HG02943 (cell line): ENCODE measurements at regions not wholly inside any gene's neighbourhood (a gene's known extent, or its start where the extent isn't known, plus 50 kb on each side); places are given as distances from the start of the nearest gene placed in this dataset.

Source experiments
- ATAC-seq: cut with Tn5 transposase; IDR thresholded peaks from one replicate; pipeline ENCODE4 v1.9.1; 2021; ENCODE audit warnings: mild to moderate bottlenecking, low read depth, moderate library complexity; ENCODE audit not compliant: unreplicated experiment

GRCh38 chr3:162165346-162165745 is 668.7 kb downstream of the OTOL1 start:
- ATAC-seq: no peak

DNA sequence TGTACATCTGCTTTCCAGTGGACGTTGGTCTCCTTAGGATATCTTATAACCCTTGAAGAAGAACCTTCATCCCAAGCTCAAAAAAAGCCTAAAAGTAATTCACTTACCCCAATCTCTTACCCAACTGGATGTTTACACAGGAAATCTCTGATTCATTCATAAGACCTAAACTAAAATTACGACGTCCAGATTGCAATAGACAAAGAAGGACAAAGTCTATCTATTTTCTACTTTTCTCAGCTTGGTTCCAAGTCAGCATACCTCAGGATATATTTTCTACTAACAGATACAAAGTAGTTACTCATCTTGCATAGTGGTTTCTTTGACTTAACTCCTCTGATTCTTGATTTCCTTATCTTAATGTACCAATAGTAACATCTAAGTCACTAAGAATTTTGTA is 669.9 kb downstream of the OTOL1 start:
- no peak for ATAC-seq

DNA sequence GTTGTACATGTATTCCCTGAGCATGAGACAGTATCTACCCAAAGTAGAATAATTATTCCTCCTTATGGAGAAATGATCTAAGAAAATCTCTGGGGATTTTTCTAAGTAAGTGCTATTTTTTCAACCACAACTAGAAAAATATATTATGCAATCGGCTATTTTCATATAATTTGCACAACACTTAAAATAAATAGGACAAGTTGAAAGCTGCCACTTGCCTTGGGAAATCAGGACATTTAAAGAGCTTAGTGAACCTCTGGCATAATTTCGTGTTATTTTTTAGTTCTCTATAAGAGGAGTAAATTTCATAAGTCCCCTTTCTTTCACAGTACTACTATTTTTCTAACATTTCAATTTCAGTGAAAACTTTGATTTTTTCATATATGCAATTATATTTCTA is 672.1 kb downstream of the OTOL1 start:
- ATAC-seq: no peak

GRCh38 chr3:162170581-162170980 is 674.0 kb downstream of the OTOL1 start:
- peak; percentile 66 for ATAC-seq

- no peak for ATAC-seq
Measured at GRCh38 chr3:162171970-162172369, 675.4 kb downstream of the OTOL1 start.

DNA sequence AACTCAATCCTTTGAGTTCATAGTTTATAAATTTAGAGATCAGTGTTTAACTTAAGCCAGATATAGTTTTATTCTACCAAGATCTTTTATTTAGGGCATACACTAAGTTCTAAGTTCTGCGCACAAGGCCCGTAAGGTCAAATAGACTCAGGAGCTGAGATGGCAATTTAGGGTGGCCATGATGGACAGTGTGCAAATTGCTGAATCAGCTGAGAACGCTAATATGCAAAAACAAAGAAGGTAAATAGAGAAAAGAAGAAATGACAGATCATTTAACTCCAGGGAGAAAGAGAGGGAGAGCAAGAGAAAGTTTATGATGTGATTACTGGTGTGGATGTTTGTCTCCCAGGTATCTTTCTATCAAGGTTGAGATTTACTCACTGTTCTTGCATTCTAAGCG is 678.5 kb downstream of the OTOL1 start:
- no peak for ATAC-seq

GRCh38 chr3:162175878-162176277 is 679.3 kb downstream of the OTOL1 start:
- no peak for ATAC-seq

- no peak for ATAC-seq
Measured at GRCh38 chr3:162183440-162183839, 686.8 kb downstream of the OTOL1 start.

DNA sequence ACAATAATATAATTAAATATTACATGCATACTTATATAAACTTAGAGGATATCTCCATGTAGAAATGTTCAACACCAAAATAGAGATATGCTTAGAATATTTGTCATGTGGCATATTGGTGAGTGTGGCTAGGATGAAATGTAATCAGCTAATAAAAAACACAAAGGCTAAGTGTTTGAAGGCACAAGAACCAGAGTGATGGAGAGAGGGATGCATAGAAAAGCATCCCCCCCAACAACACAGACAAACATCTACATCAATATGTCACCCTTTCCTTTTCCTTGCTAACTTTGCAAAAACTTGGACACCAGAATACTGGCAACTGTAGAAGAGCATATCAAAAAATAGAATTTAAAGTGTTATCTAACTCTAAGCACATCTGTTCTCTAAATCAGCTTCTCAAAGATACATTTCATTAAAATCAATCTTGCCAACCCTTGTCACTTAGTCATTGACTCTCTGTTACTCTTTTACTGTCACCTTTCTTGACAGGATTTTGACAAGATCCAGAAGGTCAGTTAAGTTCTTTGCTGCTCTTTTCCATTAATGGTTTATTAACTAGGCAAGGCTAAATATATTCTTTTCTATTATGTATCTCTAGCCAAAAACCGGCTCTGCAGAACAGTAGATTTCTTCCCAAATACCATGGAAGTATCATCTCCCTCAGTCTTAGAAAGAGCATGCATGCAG is 695.9 kb downstream of the OTOL1 start:
- no peak for ATAC-seq

GRCh38 chr3:162193148-162194095 is 696.8 kb downstream of the OTOL1 start:
- no peak for ATAC-seq

DNA sequence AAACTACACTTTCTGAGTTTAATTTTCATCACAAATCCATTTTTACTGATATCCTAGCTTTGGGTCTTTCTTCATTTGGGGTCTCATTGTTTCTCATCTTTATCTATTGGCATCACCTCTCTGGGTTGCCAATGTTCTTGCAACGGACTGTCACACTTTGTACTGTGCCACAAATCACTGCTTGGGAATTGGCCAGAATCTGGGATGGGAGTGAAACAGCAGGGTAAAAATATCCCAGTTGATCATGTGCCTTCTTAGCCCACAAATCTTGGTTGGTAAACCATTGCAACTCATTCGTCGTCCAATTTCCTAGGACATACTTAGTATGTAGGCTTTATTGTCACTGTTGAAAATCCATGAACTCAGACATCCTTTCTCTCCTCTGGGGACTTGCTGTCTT is 698.5 kb downstream of the OTOL1 start:
- ATAC-seq: no peak

DNA sequence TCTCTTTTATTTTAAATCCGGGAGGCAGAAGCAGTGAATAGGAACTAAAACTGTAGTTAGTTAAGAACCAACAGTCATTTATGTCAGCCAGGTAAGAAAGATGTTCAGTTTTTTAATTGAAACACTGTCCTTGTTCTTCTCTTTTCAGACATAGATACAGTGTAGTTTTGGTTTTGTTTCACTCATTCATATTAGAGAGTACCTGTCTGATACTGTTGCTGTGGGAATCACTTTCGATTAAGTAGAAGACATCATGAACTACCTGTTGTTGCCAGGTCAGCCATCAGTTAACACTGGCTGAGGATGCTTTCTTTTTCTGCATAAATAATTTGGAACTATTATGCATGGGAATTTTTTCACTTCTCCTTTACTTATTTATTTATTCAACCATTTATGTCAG is 700.4 kb downstream of the OTOL1 start:
- no peak for ATAC-seq

GRCh38 chr3:162200836-162201235 is 704.2 kb downstream of the OTOL1 start:
- no peak for ATAC-seq

DNA sequence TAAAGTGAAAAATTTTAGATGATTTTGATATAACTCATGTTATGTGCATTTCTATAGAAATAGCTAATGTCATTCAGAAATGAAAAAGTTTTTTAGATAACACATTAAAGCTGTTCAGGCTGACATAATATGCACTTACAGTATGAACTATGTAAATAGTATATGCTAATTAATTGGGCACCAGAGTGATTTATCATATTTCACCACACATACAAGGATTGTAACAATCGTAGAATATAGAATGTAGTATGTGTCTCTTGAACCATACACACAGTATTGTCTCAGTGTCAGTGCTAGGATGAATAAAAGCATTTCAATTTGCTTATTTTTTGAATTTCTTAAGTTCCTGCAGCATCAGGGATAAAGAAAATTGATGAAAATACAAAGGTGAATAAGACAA is 710.0 kb downstream of the OTOL1 start:
- ATAC-seq: no peak

DNA sequence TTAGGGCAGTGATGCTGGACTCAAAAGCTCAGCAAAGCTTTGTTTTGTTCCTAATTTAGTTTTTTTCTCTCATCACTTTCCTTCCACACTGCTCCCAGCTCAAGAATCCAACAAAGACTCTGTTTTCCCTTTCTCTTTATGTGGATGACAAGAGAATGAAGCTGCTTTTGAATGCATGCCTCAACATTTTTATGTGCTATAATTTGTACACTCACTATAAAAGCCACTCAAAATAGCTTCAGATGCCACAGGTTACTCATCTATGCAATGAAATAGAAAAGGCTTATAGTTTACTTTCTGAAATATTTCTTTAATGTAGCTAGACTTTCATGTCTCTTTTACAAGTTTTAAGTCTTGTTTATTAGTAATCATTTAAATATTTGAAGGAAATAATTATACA is 714.9 kb downstream of the OTOL1 start:
- no peak for ATAC-seq

DNA sequence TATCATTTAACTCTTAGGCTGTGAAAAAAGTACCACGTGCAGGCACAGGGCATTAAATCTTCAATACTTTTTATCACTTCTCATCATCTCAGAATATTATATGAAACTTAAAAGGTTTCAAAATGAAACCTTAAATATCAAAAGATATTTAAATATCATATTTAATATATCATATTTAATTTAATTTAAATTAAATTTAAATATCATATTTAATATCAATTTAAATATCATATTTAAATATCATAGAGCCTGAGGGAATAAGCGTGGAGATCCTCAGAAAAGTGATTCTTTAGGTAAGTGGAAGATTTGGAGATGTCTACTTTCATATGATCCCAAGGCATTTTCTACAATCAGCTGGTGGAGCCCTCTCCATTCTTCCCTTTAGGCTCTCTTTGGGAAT is 716.6 kb downstream of the OTOL1 start:
- no peak for ATAC-seq

DNA sequence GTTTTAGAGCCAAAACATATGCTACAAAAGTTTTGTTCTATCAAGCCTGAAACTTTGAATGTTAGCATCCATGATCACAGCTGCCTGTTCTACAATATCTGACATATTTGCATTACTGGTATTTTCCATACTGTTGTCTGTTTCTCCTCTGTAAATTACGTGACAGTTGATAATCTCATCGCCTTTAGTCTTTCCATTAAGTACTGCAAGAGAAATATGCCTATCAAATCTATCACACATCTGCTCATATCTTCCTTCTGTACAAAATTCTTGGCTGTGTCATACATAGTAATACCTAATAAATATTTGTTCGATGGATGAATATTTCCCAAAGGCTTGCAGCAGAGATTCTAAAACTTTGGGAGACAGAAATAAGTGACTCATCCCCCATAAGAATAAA is 717.3 kb downstream of the OTOL1 start:
- no peak for ATAC-seq

DNA sequence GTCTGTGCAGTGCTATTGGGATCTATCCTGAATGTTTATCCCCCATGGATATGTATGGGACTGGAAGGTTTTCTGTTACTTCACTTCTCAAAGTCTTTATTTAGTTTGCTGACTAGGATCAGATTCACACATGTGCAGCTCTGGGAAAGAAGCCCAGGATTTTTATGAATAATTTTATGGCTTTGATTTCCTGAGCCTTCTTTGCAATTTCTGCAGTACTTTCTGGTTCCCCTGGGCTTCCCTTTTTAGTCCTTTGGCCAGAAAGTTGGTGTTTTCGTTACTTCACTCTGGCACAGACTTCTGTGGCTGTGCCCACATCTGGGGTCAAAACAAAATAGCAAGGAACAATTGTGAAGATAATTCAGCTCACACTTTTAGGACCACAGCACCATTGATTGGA is 721.0 kb downstream of the OTOL1 start:
- ATAC-seq: no peak

DNA sequence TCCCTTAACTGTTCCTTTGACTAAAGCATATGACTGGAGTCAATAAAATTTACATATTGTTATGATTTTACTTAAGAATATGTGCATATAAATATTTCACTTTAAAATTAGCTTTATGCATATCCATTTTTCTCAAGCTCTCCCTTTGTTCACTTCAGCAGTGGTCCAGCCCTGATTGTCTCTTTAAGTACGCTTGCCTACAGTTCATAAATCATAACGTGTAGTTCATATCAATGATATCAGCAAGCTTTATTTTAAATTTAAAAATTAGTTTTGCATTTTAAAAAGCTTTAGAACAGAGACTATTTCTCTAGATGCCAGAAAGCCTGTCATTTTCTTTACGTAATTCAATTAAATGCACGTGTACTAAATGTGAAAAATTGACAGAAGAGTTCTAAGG is 721.9 kb downstream of the OTOL1 start:
- ATAC-seq: no peak

- no peak for ATAC-seq
Measured at GRCh38 chr3:162224746-162225145, 728.1 kb downstream of the OTOL1 start.

- ATAC-seq: no peak
Measured at GRCh38 chr3:162236949-162237348, 740.3 kb downstream of the OTOL1 start.

DNA sequence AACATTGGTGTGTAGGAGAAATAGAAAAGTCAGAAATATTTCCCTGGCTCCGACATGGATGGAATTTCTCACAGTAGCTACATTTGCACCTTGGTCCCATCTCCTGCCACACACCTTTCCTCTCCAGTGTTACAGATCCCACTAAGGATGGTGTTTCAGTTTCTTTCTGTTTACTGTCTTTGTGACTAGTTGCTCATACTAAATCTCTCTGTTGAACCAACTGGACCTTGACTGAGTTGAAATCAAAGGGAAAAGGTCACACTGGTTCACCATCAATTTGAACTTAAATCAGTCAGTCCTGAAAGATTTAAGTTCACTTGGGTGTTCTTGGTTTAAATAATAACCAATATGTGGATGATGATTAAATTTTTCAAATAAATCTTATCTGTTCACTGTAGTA is 754.2 kb downstream of the OTOL1 start:
- ATAC-seq: no peak
